GM21737 (cell line): ENCODE measurements at regions not wholly inside any gene's neighbourhood (a gene's known extent, or its start where the extent isn't known, plus 50 kb on each side); places are given as distances from the start of the nearest gene placed in this dataset.
A peak's percentile ranks its signal among the peaks of the same experiment; 100 is the strongest.
"Not testable (repeated sequence)": the region's sequence is repeated elsewhere in the genome, so short reads cannot be mapped to it uniquely, and the experiment has no call there.

ENCODE experiments used
- ATAC-seq: cut with Tn5 transposase; IDR thresholded peaks from one replicate; pipeline ENCODE4 v1.9.1; 2021; ENCODE audit warnings: mild to moderate bottlenecking, moderate library complexity; ENCODE audit not compliant: unreplicated experiment

- no peak for ATAC-seq
These were observed 50.8 kb upstream of the ECHDC3 start for GRCh38 chr10:11691319-11691755.

DNA sequence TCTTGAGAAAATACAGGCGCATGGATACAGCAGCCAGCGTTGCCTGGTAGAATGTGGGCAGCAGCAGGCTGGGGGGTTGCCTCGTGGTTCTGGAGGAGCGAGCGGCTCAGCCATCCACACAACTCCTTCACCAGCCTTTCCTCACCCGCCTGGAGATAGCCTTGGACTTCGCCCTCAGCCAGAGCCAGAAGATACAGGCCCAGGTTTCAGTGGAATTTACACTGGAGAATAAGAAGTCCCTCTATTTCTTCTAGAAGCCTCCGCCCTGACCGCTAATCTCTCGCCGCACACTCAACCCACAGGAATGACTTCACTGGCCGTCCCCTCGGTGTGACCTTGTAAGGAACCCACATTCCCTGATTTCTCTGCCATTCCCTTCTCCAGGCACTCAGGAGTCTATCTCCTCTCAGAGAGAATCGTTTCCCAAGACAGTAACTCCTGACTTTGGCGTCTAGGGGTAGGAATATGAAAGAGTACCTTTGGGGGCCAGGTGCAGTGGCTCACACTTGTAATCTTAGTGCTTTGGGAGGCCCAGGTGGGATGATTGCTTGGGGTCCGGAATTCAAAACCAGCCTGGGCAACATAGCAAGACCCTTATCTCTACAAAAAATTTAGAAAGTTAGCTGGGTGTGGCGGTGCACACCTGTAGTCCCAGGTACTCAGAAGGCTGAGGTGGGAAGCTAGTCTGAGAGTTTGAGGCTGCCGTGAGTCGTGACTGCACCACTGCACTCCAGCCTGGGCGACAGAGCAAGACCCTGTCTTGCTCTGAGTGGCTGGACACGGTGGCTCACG lies 52.0 kb upstream of the ECHDC3 start:
- no peak for ATAC-seq

DNA sequence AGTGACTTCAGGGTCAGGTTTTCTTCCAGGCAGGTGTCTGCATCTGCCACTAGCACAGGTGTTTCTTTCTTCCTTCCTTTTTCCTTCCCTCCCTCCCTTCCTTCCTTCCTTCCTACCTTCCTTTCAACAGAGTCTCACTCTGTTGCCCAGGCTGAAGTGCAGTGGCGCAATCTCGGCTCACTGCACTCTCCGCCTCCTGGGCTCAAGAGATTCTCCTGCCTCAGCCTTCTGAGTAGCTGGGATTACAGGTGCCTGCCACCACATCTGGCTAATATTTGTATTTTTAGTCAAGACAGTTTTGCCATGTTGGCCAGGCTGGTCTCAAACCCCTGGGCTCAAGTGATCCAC lies 53.8 kb upstream of the ECHDC3 start:
- ATAC-seq, result not testable (repeated sequence)

DNA sequence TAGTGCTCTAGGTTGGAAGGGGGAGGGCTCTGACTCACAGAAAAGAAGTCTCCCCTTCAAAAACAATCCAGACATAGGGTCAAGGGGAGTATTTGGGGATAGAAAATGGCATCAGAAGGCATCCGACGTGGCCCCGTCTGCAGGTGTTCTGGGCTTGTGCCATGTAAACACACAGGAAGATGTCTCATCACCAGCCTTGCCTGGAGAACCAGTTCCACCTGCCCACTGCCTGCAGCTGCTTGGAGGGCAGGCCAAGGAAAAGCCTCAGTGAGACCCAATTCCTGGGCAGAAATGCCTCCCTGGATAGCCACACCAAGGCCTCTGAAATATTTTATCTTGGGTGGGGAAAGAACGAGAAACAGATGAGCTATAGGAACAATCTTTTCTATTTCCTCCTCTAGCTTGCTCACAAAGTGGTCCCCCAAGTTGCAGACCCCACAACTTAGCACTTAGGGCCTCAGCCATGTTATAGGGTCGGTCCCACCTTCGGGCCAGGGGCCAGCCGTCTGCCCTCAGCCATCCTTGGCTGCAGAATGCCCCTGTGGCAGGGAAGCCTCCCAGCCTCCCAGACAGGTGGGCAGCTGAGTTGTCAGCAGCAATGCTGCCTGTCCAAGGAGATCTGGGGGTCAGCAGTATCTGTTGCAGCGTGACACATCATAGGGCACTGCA lies 54.3 kb upstream of the ECHDC3 start:
- ATAC-seq, result no peak

DNA sequence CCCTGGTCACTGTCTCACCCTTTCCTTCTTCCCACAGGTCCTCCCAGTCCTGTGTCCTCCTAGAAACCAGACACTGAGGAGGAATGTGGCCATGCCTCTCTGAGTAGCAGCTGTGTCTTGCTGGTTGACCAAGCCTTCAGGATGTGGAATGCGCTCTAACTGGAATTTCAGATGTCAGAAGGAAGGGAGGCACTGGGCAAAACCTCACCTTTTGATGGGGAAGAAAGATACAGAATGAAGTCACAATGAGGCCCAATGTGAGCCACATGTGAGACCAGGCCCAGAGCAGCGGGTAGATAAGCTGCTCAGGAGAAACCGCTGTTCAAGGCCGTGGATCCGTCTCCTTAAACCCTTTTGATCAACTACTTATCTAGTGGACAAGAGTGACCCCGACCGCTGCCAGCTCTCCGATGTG lies 54.8 kb upstream of the ECHDC3 start:
- ATAC-seq, result no peak

DNA sequence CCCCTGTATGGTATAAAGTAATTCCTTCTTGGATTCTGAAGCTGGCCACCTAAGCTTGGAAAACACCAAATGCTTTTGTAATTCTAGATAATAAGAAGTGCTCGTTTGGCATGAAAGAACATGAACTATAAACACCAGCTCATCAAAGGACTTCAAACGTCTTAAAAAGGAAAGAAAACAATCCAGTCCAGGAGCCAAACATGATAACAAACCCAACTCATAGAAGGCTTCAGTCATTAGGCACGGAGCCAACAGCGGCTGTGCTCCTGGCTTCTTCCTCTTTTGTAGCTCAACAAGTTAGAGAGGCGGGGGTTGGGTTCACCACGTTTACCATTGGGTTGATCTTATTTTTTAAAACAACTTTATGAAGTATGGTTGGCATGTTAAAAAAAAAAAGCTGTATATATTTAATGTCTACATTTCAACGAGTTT lies 56.4 kb upstream of the ECHDC3 start:
- ATAC-seq, result no peak

DNA sequence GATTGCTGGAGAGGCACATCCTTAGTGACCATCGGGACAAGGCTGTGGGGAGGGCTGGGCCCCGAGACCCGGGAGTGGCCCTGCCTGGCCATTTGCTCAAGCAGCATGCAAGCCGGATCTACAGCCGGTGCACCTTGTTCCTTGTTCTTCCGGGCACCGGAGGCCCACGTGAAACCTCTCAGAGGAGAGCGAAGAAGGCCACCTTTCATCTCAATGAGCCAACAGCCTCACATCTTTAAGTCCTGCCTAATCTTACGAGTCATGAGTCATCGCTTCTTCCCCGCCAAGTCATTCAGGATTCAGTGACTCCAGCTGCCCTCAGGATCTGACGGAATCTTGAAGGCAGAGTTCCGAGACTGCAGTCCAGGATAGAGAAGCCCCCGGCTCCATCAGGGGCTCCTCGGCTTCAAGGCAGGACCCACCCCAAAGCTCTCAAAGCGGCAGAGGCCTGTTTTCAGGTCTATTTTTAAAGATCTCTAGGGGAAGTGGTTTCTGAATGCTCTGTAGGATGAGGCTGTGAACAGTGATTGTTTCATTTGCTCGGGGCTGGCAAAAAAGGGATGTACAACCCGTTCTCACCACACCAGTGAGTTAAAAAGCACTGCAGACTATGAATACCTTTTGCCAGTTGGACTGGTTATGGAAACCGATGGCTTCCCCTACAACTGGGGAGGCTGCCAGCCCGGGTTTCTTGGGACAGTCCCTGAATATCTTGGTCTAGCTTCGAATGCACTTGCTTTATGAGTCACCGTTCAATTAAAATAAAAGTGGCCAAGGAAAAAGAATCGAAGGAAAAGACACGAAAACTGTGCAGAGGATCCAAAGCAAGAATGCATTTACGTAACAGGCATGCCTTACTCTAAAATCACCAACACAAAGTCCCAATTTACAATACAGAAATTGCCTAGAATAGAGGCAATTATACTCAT lies 57.2 kb upstream of the ECHDC3 start:
- peak; percentile 49 for ATAC-seq

- ATAC-seq, result peak; percentile 14
These were observed 57.9 kb upstream of the ECHDC3 start for GRCh38 chr10:11684341-11684716.

GRCh38 chr10:11683529-11684320 lies 58.5 kb upstream of the ECHDC3 start:
- ATAC-seq, result no peak

DNA sequence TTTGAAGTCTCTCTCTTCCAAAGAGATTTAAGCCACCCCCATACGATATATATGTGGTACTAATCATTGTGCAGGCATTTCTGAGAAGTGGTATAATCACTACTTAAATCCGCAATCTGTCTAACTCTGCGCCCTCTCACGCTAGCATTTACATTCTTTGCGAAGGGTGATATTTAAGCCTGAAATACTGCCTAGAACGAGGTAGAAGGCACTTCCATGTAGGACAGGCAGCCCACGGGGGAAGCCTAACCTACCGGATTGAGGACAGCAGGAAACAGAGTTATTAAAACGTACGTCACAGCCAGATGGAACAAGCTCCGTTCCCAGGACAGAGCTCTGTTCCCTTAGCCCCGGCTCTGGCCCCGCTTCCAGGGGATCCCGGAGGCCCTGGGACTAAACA lies 59.3 kb upstream of the ECHDC3 start:
- no peak for ATAC-seq

GRCh38 chr10:11682267-11682683 lies 59.9 kb upstream of the ECHDC3 start:
- ATAC-seq, result no peak

GRCh38 chr10:11680496-11680895 lies 61.7 kb upstream of the ECHDC3 start:
- no peak for ATAC-seq

DNA sequence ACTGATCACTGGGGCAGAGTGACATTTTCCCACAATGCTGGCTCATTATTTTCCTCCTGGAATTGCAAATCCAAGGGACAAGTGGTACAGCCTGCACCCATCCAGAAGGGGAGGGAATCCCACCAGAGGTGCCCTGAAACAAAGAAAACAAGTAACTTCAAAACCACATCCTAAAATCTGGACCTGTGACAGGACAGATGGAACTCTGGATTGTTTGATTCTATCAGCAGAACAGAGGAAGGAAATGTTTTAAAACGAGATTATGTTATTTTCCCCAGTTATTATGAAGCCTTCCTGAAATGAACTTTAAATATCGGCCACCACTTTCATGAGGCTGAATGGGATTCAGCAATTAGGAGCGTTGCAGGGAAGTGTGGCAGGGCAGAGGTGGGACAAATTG lies 62.2 kb upstream of the ECHDC3 start:
- ATAC-seq, result no peak

GRCh38 chr10:11678074-11678793 lies 63.9 kb upstream of the ECHDC3 start:
- ATAC-seq, result peak; percentile 78

DNA sequence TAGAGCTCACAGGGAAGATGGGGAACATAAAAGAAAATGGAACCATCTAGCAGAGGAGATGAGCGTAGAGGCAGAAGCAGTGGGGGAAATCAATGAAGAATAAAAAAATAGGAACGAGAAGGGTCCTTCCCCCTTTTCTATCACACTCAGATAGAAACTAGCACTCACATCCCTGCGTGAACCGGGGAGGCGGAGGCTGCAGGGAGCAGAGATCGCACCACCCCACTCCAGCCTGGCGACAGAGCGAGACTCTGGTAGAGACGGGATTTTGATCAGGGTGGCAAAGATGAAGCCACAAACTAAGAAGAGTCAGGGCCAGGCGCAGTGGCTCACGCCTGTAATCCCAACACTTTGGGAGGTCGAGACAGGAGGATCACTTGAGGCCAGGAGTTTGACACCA lies 64.7 kb upstream of the ECHDC3 start:
- no peak for ATAC-seq

DNA sequence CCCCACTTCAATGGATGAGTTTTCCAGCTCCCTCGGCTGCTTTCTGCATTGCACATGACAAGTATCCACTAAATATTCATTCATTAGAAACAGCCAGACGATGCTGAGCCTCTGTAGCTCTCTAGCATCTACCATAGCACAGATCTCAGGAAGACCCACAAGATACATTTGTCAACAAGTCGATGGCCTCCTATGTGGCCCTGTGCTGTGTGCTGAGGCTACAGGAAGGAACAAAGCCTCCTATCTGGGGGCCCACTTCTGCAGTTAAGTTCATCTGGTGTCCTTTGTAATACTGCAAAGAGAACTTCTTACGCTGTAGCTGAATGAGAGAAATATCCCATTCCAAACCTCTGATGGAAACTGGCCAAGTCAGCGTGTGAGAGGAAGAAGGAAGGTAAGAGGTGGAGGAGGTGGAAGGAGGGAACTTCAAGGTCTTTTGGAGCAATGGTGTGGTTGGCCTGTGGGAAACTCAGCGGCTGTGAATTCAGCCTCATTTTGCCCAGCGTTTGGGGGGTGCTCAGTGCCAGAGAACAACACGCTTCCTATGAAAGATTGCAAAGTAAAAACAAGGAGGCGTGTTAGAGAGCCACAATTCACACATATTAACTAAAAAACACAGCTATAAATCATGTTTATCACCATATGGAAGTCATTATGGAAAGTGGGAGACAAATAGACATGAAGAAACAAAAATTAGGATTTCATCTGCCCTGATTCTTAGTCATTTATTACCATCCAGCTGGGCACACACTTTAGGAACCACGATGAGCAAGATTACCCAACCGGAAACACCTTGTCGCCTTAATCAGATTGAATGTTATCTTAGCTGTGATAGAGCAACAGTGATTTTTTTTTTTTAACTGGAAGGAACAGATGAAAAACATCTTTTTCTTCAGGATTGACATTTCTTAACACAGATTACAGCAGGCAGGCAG lies 62.2 kb upstream of the USP6NL start:
- ATAC-seq, result no peak

- no peak for ATAC-seq
These were observed 61.4 kb upstream of the USP6NL start for GRCh38 chr10:11672836-11673235.

- ATAC-seq, result no peak
These were observed 58.9 kb upstream of the USP6NL start for GRCh38 chr10:11670381-11670780.
